CD4-positive, alpha-beta T cell treated with Interleukin-21 for 1 hour (primary cell): ENCODE measurements at regions not wholly inside any gene's neighbourhood (a gene's known extent, or its start where the extent isn't known, plus 50 kb on each side); places are given as distances from the start of the nearest gene placed in this dataset.
"Not testable (repeated sequence)": the region's sequence is repeated elsewhere in the genome, so short reads cannot be mapped to it uniquely, and the experiment has no call there.

Experiments
- DNase-seq: peaks from one replicate; pipeline ENCODE4 v3.0.0-alpha.2; 2020

GRCh38 chr7:142523821-142524460, 225.3 kb upstream of the PRSS1 start:
- DNase-seq, result no peak

- no peak for DNase-seq
Measured at GRCh38 chr7:142522735-142523134, 226.5 kb upstream of the PRSS1 start.

- DNase-seq, result not testable (repeated sequence)
Measured at GRCh38 chr7:142520885-142521284, 228.4 kb upstream of the PRSS1 start.

GRCh38 chr7:142520455-142520854, 228.8 kb upstream of the PRSS1 start:
- DNase-seq, result peak; percentile 13

GRCh38 chr7:142519079-142520078, 229.9 kb upstream of the PRSS1 start:
- no peak for DNase-seq

- peak; percentile 55 for DNase-seq
Measured at GRCh38 chr7:142516038-142516501, 233.2 kb upstream of the PRSS1 start.

GRCh38 chr7:142514716-142515115, 234.6 kb upstream of the PRSS1 start:
- not testable (repeated sequence) for DNase-seq

GRCh38 chr7:142513178-142513955, 235.9 kb upstream of the PRSS1 start:
- no peak for DNase-seq

- DNase-seq, result no peak
Measured at GRCh38 chr7:142511801-142512200, 237.5 kb upstream of the PRSS1 start.

- DNase-seq, result no peak
Measured at GRCh38 chr7:142511374-142511773, 237.9 kb upstream of the PRSS1 start.

- not testable (repeated sequence) for DNase-seq
Measured at GRCh38 chr7:142509235-142509634, 240.0 kb upstream of the PRSS1 start.

GRCh38 chr7:142508251-142508650, 241.0 kb upstream of the PRSS1 start:
- peak; percentile 33 for DNase-seq

GRCh38 chr7:142507799-142508198, 241.5 kb upstream of the PRSS1 start:
- no peak for DNase-seq

GRCh38 chr7:142507066-142507465, 242.2 kb upstream of the PRSS1 start:
- DNase-seq, result not testable (repeated sequence)

GRCh38 chr7:142506601-142507000, 242.7 kb upstream of the PRSS1 start:
- DNase-seq, result no peak

- DNase-seq, result not testable (repeated sequence)
Measured at GRCh38 chr7:142503949-142504348, 245.3 kb upstream of the PRSS1 start.

GRCh38 chr7:142503036-142503435, 245.2 kb upstream of the PRSS58 start:
- no peak for DNase-seq

- DNase-seq, result no peak
Measured at GRCh38 chr7:142501434-142501833, 243.6 kb upstream of the PRSS58 start.

- peak; percentile 26 for DNase-seq
Measured at GRCh38 chr7:142500366-142500765, 242.5 kb upstream of the PRSS58 start.

- no peak for DNase-seq
Measured at GRCh38 chr7:142499635-142500034, 241.8 kb upstream of the PRSS58 start.

GRCh38 chr7:142498364-142498763, 240.5 kb upstream of the PRSS58 start:
- no peak for DNase-seq

- peak; percentile 49 for DNase-seq
Measured at GRCh38 chr7:142496545-142496991, 238.7 kb upstream of the PRSS58 start.

GRCh38 chr7:142495879-142496278, 238.0 kb upstream of the PRSS58 start:
- DNase-seq, result not testable (repeated sequence)
